ENCODE measurements at regions not wholly inside any gene's neighbourhood (a gene's known extent, or its start where the extent isn't known, plus 50 kb on each side); places are given as distances from the start of the nearest gene placed in this dataset.
A peak's percentile ranks its signal among the peaks of the same experiment; 100 is the strongest.

DNA sequence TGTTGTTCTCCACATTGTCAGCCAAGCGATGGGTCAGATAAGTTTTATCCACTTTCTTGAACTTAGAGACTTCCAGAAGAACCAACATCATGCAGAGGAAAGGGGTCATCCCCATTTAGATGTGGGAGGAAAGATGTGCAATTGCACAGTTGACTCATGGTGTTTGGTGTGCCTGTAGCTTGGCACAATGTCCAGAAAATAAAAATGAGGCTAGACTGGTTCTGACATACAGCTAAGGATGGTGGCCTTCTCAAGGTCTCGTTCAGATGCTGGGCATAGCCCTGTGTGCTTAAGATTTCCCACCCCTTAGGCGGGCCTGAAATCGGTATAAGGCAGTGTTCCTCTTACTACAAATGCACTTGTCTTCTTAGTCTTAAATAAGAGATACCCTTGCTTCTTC is 101.1 kb downstream of the PCDH7 start:
- Histone ChIP-seq H3K14ac (ENCODE audit: low read length in 2 of 2) (no peak overlapping the region), H3K27ac (ENCODE audit: low read length, poor library complexity, severe bottlenecking) (no peak overlapping the region), H3K4me2 (ENCODE audit: low read length, poor library complexity, severe bottlenecking) (no peak overlapping the region), H2BK120ac (ENCODE audit: low read depth, low read length) (no peak overlapping the region), H3K27me3 (ENCODE audit: control insufficient read depth in 1 of 2, insufficient read depth in 1 of 2, low read length in 2 of 2) (no peaks in the 10 kb centered on the region), H3K9me3 (ENCODE audit: control insufficient read depth, low read length) (no peaks in the 10 kb centered on the region), H4K8ac (ENCODE audit: low read length) (no peak overlapping the region), H3K4ac (ENCODE audit: low read depth in 1 of 2, low read length in 2 of 2) (no peak overlapping the region), H3K4me3 (ENCODE audit: insufficient read depth in 1 of 2, low read depth in 1 of 2, low read length in 2 of 2) (no peak overlapping the region), H3K18ac (ENCODE audit: low read depth in 1 of 2, low read length in 2 of 2) (no peak overlapping the region), H3K79me1 (replicated peaks; ENCODE audit: low read length, poor library complexity, severe bottlenecking) (no peaks in the 10 kb centered on the region), H3K4me1 (ENCODE audit: control insufficient read depth, insufficient read depth, low read depth, low read length) (no peaks in the 10 kb centered on the region), H2AK5ac (ENCODE audit: low read length, severe bottlenecking) (no peak overlapping the region), H3K23ac (ENCODE audit: low read length in 2 of 2) (no peak overlapping the region), H2BK12ac (ENCODE audit: low read length in 2 of 2) (no peak overlapping the region), H2AFZ (ENCODE audit: low read depth, low read length) (no peak overlapping the region), H3K9ac (ENCODE audit: low read length) (no peak overlapping the region), H3K36me3 (ENCODE audit: control insufficient read depth in 1 of 2, insufficient read depth in 2 of 2, low read depth in 1 of 2, low read length in 2 of 2) (no peaks in the 10 kb centered on the region), H4K91ac (ENCODE audit: low read length) (no peak overlapping the region), H2BK15ac (ENCODE audit: low read depth, poor library complexity, severe bottlenecking) (no peak overlapping the region), H2BK5ac (ENCODE audit: low read depth, low read length, poor library complexity, severe bottlenecking) (no peak overlapping the region)
- WGBS: 100% methylated on average over 3 of the region's 4 CpGs
- no peak for DNase-seq

DNA sequence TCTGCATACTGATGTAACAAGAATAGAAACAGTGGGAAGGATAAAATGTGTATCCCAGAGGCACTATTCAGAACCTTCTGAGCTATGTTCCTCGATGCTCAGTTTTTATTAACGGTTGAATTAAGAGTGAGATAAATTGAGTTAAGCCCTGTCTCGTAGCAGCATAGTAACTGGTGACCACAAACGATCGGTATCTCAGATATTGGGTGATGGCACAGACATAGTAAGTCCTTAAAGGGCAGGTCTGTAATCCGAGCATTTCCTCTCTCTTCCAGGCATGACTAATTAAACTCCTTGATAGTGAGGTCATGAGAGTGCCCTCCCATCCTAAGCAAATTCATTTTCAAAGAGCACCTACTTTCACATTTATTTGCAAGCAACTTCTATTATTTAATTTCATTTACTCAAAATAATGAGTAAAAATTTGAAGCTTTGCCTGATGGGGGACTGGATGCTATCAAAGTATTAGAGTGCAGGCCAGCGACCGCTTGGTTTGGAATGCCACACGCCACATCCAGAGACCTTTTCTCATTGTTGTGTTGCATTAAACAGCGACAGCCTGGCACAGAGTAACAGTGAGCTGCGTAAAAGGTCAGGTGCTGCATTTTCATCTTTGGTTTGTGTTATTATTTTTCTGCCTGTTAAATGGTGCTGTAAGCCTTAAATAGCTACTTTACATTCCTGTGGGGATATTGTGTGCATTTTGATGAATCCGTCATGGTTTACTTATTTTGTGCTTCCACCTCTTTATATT is 101.9 kb downstream of the PCDH7 start:
- Histone ChIP-seq H3K14ac (ENCODE audit: low read length in 2 of 2) (no peak overlapping the region), H2BK120ac (ENCODE audit: low read depth, low read length) (no peak overlapping the region), H3K9me3 (ENCODE audit: control insufficient read depth, low read length) (no peaks in the 10 kb centered on the region), H3K9ac (ENCODE audit: low read length) (no peak overlapping the region), H2AFZ (ENCODE audit: low read depth, low read length) (no peak overlapping the region), H3K36me3 (ENCODE audit: control insufficient read depth in 1 of 2, insufficient read depth in 2 of 2, low read depth in 1 of 2, low read length in 2 of 2) (no peaks in the 10 kb centered on the region), H3K27ac (ENCODE audit: low read length, poor library complexity, severe bottlenecking) (no peak overlapping the region), H3K23ac (ENCODE audit: low read length in 2 of 2) (no peak overlapping the region), H4K91ac (ENCODE audit: low read length) (no peak overlapping the region), H3K79me1 (replicated peaks; ENCODE audit: low read length, poor library complexity, severe bottlenecking) (no peaks in the 10 kb centered on the region), H3K4me1 (ENCODE audit: control insufficient read depth, insufficient read depth, low read depth, low read length) (no peaks in the 10 kb centered on the region), H3K4me2 (ENCODE audit: low read length, poor library complexity, severe bottlenecking) (no peak overlapping the region), H3K4me3 (ENCODE audit: insufficient read depth in 1 of 2, low read depth in 1 of 2, low read length in 2 of 2) (no peak overlapping the region), H3K4ac (ENCODE audit: low read depth in 1 of 2, low read length in 2 of 2) (no peak overlapping the region), H2BK15ac (ENCODE audit: low read depth, poor library complexity, severe bottlenecking) (no peak overlapping the region), H2BK5ac (ENCODE audit: low read depth, low read length, poor library complexity, severe bottlenecking) (no peak overlapping the region), H2AK5ac (ENCODE audit: low read length, severe bottlenecking) (no peak overlapping the region), H3K18ac (ENCODE audit: low read depth in 1 of 2, low read length in 2 of 2) (peak overlapping the region in 1 of 2 experiments; percentile 92), H4K8ac (ENCODE audit: low read length) (no peak overlapping the region), H3K27me3 (ENCODE audit: control insufficient read depth in 1 of 2, insufficient read depth in 1 of 2, low read length in 2 of 2) (no peaks in the 10 kb centered on the region), H2BK12ac (ENCODE audit: low read length in 2 of 2) (peak overlapping the region in 1 of 2 experiments; percentile 37)
- peak; percentile 68 for DNase-seq
- 55% methylated on average over 11 of the region's 12 CpGs for WGBS

DNA sequence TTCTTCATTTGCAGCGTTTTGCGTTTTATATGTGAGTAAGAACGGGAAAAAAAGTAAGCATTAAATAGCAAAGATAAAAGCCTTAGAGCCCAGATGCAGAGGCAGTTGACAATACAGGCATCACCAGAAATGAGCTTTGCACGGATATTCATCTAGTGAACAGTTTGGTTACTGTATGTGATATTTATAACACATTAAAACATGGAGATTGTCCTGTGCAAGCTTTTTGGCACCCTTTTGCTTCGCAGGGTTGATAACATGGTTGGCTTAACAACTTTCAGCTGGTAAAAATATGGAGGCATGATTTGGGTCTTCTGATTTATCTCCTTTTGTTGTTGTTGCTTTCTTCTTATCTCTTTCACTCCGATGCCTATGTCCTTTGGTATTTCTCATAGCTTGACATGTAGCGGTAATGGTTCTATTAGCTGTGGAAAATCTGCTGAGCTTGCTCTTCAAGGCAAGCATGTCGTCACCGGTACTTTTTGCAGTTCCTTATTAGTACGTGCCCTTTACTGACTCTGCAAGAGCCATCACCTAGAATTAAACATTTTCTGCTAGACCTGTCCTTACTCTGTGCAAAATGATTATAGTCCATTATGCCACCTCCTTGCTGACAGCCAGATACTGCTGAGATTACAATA is 102.9 kb downstream of the PCDH7 start:
- H2BK5ac ChIP-seq (ENCODE audit: low read depth, low read length, poor library complexity, severe bottlenecking): no peak overlapping the region
- H4K8ac ChIP-seq (ENCODE audit: low read length): no peak overlapping the region
- H3K27ac ChIP-seq (ENCODE audit: low read length, poor library complexity, severe bottlenecking): no peak overlapping the region
- H3K4me3 ChIP-seq (ENCODE audit: insufficient read depth in 1 of 2, low read depth in 1 of 2, low read length in 2 of 2): no peak overlapping the region
- H3K79me1 ChIP-seq (replicated peaks; ENCODE audit: low read length, poor library complexity, severe bottlenecking): no peaks in the 10 kb centered on the region
- H3K4ac ChIP-seq (ENCODE audit: low read depth in 1 of 2, low read length in 2 of 2): no peak overlapping the region
- no peak overlapping the region for H2AK5ac ChIP-seq (ENCODE audit: low read length, severe bottlenecking)
- no peak overlapping the region for H2BK120ac ChIP-seq (ENCODE audit: low read depth, low read length)
- H2BK12ac ChIP-seq (ENCODE audit: low read length in 2 of 2): no peak overlapping the region
- no peaks in the 10 kb centered on the region for H3K9me3 ChIP-seq (ENCODE audit: control insufficient read depth, low read length)
- H3K4me2 ChIP-seq (ENCODE audit: low read length, poor library complexity, severe bottlenecking): no peak overlapping the region
- H2AFZ ChIP-seq (ENCODE audit: low read depth, low read length): no peak overlapping the region
- no peaks in the 10 kb centered on the region for H3K36me3 ChIP-seq (ENCODE audit: control insufficient read depth in 1 of 2, insufficient read depth in 2 of 2, low read depth in 1 of 2, low read length in 2 of 2)
- no peak overlapping the region for H4K91ac ChIP-seq (ENCODE audit: low read length)
- 89% methylated on average over 9 of the region's 10 CpGs for WGBS
- no peak overlapping the region for H3K9ac ChIP-seq (ENCODE audit: low read length)
- no peaks in the 10 kb centered on the region for H3K27me3 ChIP-seq (ENCODE audit: control insufficient read depth in 1 of 2, insufficient read depth in 1 of 2, low read length in 2 of 2)
- H3K23ac ChIP-seq (ENCODE audit: low read length in 2 of 2): no peak overlapping the region
- no peaks in the 10 kb centered on the region for H3K4me1 ChIP-seq (ENCODE audit: control insufficient read depth, insufficient read depth, low read depth, low read length)
- no peak overlapping the region for H3K18ac ChIP-seq (ENCODE audit: low read depth in 1 of 2, low read length in 2 of 2)
- DNase-seq: no peak
- no peak overlapping the region for H2BK15ac ChIP-seq (ENCODE audit: low read depth, poor library complexity, severe bottlenecking)
- H3K14ac ChIP-seq (ENCODE audit: low read length in 2 of 2): no peak overlapping the region

DNA sequence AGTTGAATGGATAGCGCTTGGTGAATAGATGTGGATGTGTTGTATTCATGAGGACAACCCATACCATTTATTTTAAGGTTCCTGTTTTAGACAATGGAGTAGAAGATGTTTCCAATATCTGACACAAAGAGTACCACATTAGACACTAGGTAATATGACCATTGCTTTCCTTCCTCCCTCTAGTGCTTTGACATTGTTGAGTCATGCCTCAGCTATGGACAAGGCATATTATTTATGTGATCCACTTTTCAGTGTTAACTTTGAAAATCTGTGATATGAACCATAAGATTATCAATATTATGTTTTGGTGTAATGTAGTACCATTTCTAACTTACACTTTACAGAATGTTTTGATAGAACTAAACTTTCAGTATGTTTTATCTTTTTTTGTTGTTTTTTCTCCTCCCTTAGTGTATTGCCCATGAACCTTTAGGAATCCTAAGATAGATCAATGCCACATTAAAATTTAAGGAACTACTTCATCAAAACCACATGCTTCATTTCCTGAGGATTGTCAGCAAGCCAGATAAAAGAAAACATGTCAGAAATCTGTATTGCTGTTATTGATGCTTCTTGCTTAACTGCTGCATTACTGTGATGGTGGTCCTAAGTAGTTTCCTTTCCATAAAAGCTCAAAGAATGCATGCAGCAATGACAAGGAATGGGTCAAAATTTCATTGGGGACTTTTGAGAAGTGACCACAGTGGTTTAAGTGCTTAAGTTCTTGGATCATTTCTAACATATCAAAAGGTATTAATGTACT is 105.0 kb downstream of the PCDH7 start:
- no peak overlapping the region for H4K91ac ChIP-seq (ENCODE audit: low read length)
- H2BK5ac ChIP-seq (ENCODE audit: low read depth, low read length, poor library complexity, severe bottlenecking): no peak overlapping the region
- H3K27ac ChIP-seq (ENCODE audit: low read length, poor library complexity, severe bottlenecking): no peak overlapping the region
- H3K9ac ChIP-seq (ENCODE audit: low read length): no peak overlapping the region
- H2AFZ ChIP-seq (ENCODE audit: low read depth, low read length): no peak overlapping the region
- H3K79me1 ChIP-seq (replicated peaks; ENCODE audit: low read length, poor library complexity, severe bottlenecking): no peaks in the 10 kb centered on the region
- H2BK120ac ChIP-seq (ENCODE audit: low read depth, low read length): no peak overlapping the region
- H2BK15ac ChIP-seq (ENCODE audit: low read depth, poor library complexity, severe bottlenecking): no peak overlapping the region
- no peak overlapping the region for H2AK5ac ChIP-seq (ENCODE audit: low read length, severe bottlenecking)
- no peak overlapping the region for H3K14ac ChIP-seq (ENCODE audit: low read length in 2 of 2)
- no peak overlapping the region for H3K4me2 ChIP-seq (ENCODE audit: low read length, poor library complexity, severe bottlenecking)
- H4K8ac ChIP-seq (ENCODE audit: low read length): no peak overlapping the region
- H3K27me3 ChIP-seq (ENCODE audit: control insufficient read depth in 1 of 2, insufficient read depth in 1 of 2, low read length in 2 of 2): no peaks in the 10 kb centered on the region
- no peak for DNase-seq
- 80% methylated on average over 1 of the region's 1 CpG for WGBS
- no peaks in the 10 kb centered on the region for H3K36me3 ChIP-seq (ENCODE audit: control insufficient read depth in 1 of 2, insufficient read depth in 2 of 2, low read depth in 1 of 2, low read length in 2 of 2)
- no peak overlapping the region for H3K4me3 ChIP-seq (ENCODE audit: insufficient read depth in 1 of 2, low read depth in 1 of 2, low read length in 2 of 2)
- H2BK12ac ChIP-seq (ENCODE audit: low read length in 2 of 2): no peak overlapping the region
- H3K4me1 ChIP-seq (ENCODE audit: control insufficient read depth, insufficient read depth, low read depth, low read length): no peaks in the 10 kb centered on the region
- no peaks in the 10 kb centered on the region for H3K9me3 ChIP-seq (ENCODE audit: control insufficient read depth, low read length)
- H3K4ac ChIP-seq (ENCODE audit: low read depth in 1 of 2, low read length in 2 of 2): no peak overlapping the region
- H3K23ac ChIP-seq (ENCODE audit: low read length in 2 of 2): no peak overlapping the region
- H3K18ac ChIP-seq (ENCODE audit: low read depth in 1 of 2, low read length in 2 of 2): no peak overlapping the region
